Smooth muscle cell (in vitro differentiated cells): ENCODE measurements at regions not wholly inside any gene's neighbourhood (a gene's known extent, or its start where the extent isn't known, plus 50 kb on each side); places are given as distances from the start of the nearest gene placed in this dataset.

ENCODE experiments used
- DNase-seq: peaks from one replicate; lab custom pipeline; 2025; ENCODE audit not compliant: unreplicated experiment; lab: John Stamatoyannopoulos, UW
- H2AFZ ChIP-seq: fragments of 200-600 bp; sonication (generic); 2 replicates; pipeline ENCODE4 v1.6.0; 2016; ENCODE audit warnings: antibody characterized with exemption, low read depth, mild to moderate bottlenecking
- H3F3A ChIP-seq: fragments of 200-600 bp; sonication (generic); 2 replicates; pipeline ENCODE4 v1.6.0; 2017; ENCODE audit warnings: antibody characterized with exemption, low read depth
- H3K27ac ChIP-seq: fragments of 200-600 bp; sonication (generic); 2 replicates; pipeline ENCODE4 v1.5.1; 2016; ENCODE audit warnings: low read depth, mild to moderate bottlenecking
- H3K27me3 ChIP-seq: fragments of 200-600 bp; sonication (generic); 2 replicates; pipeline ENCODE4 v1.6.1; 2016; ENCODE audit warnings: low read depth, mild to moderate bottlenecking
- H3K36me3 ChIP-seq: fragments of 200-600 bp; sonication (generic); 2 replicates; pipeline ENCODE4 v1.5.1; 2016; ENCODE audit warnings: low read depth
- H3K4me1 ChIP-seq: fragments of 200-600 bp; sonication (generic); 2 replicates; pipeline ENCODE4 v1.5.1; 2016; ENCODE audit warnings: low read depth
- H3K4me2 ChIP-seq: fragments of 200-600 bp; sonication (generic); 2 replicates; pipeline ENCODE4 v1.6.0; 2016; ENCODE audit warnings: mild to moderate bottlenecking
- H3K4me3 ChIP-seq: fragments of 200-600 bp; sonication (generic); 2 replicates; pipeline ENCODE4 v1.5.1; 2016; ENCODE audit warnings: mild to moderate bottlenecking
- H3K79me2 ChIP-seq: fragments of 200-600 bp; sonication (generic); 2 replicates; pipeline ENCODE4 v1.6.0; 2016; ENCODE audit warnings: low read depth, mild to moderate bottlenecking
- H3K9ac ChIP-seq: fragments of 200-600 bp; sonication (generic); 2 replicates; pipeline ENCODE4 v1.6.0; 2016; ENCODE audit warnings: low read depth
- H3K9me3 ChIP-seq: fragments of 200-600 bp; sonication (generic); replicated peaks from 2 replicates; pipeline ENCODE4 v1.5.1; 2016; ENCODE audit warnings: low read depth
- H4K20me1 ChIP-seq: fragments of 200-600 bp; sonication (generic); 2 replicates; pipeline ENCODE4 v1.6.0; 2016; ENCODE audit warnings: low read depth
- CTCF ChIP-seq: fragments of 200-600 bp; sonication (generic); IDR thresholded peaks from 2 replicates; pipeline ENCODE4 v1.5.1; 2017; ENCODE audit warnings: borderline replicate concordance, mild to moderate bottlenecking, antibody characterized with exemption; ENCODE audit not compliant: insufficient read depth, poor library complexity, severe bottlenecking
- WGBS: methylation state at CpG from one replicate; pipeline ENCODE4 v1.1.7; 2016; ENCODE audit warnings: low lambda C conversion rate; 5-methylcytosine and 5-hydroxymethylcytosine counted together

GRCh38 chr17:79338152-79338551 is 263.5 kb downstream of the ENGASE start:
- Histone ChIP-seq H3K27me3 (peaks cover 8% of the 10 kb centered on the region), H3K4me3 (no peak overlapping the region), H3K9ac (no peak overlapping the region), H3F3A (no peaks in the 10 kb centered on the region), H3K4me1 (no peaks in the 10 kb centered on the region), H3K4me2 (no peak overlapping the region), H2AFZ (no peak overlapping the region), H3K9me3 (no peaks in the 10 kb centered on the region), H3K79me2 (no peaks in the 10 kb centered on the region), H4K20me1 (no peaks in the 10 kb centered on the region), H3K36me3 (no peaks in the 10 kb centered on the region), H3K27ac (no peak overlapping the region)
- no peak for TF ChIP-seq CTCF
- 59% methylated on average over 7 of the region's 7 CpGs for WGBS
- no peak for DNase-seq

- Histone ChIP-seq H3K4me3 (no peak overlapping the region), H4K20me1 (no peaks in the 10 kb centered on the region), H3K4me2 (no peak overlapping the region), H3K79me2 (no peaks in the 10 kb centered on the region), H3F3A (no peaks in the 10 kb centered on the region), H3K27me3 (peaks cover 10% of the 10 kb centered on the region), H3K27ac (no peak overlapping the region), H3K9me3 (no peaks in the 10 kb centered on the region), H3K4me1 (no peaks in the 10 kb centered on the region), H2AFZ (no peak overlapping the region), H3K9ac (no peak overlapping the region), H3K36me3 (no peaks in the 10 kb centered on the region)
- no peak for TF ChIP-seq CTCF
- WGBS = 72% methylated on average over 8 of the region's 8 CpGs
- DNase-seq = no peak
Observed at GRCh38 chr17:79337053-79337452, 262.4 kb downstream of the ENGASE start.

GRCh38 chr17:79335456-79335855 is 260.8 kb downstream of the ENGASE start:
- Histone ChIP-seq H3K27ac (no peak overlapping the region), H2AFZ (no peak overlapping the region), H3K79me2 (no peaks in the 10 kb centered on the region), H3K9ac (no peak overlapping the region), H4K20me1 (no peaks in the 10 kb centered on the region), H3F3A (no peaks in the 10 kb centered on the region), H3K4me2 (no peak overlapping the region), H3K4me3 (no peak overlapping the region), H3K4me1 (no peaks in the 10 kb centered on the region), H3K27me3 (peaks cover 13% of the 10 kb centered on the region), H3K9me3 (no peaks in the 10 kb centered on the region), H3K36me3 (no peaks in the 10 kb centered on the region)
- no peak for DNase-seq
- TF ChIP-seq CTCF = no peak
- WGBS = 75% methylated on average over 10 of the region's 12 CpGs

- DNase-seq = no peak
- Histone ChIP-seq H3K9ac (no peak overlapping the region), H3K4me1 (no peaks in the 10 kb centered on the region), H3K36me3 (no peaks in the 10 kb centered on the region), H3K27ac (no peak overlapping the region), H3K4me3 (no peak overlapping the region), H2AFZ (no peak overlapping the region), H3F3A (no peaks in the 10 kb centered on the region), H3K27me3 (peaks cover 13% of the 10 kb centered on the region), H4K20me1 (no peaks in the 10 kb centered on the region), H3K79me2 (no peaks in the 10 kb centered on the region), H3K4me2 (no peak overlapping the region), H3K9me3 (no peaks in the 10 kb centered on the region)
- WGBS = 54% methylated on average over 9 of the region's 9 CpGs
- no peak for TF ChIP-seq CTCF
Observed at GRCh38 chr17:79332011-79332554, 257.5 kb downstream of the ENGASE start.
